Esophagus squamous epithelium (tissue), 5 donors: ENCODE measurements at regions not wholly inside any gene's neighbourhood (a gene's known extent, or its start where the extent isn't known, plus 50 kb on each side); places are given as distances from the start of the nearest gene placed in this dataset.
"Not testable (repeated sequence)": the region's sequence is repeated elsewhere in the genome, so short reads cannot be mapped to it uniquely, and the experiment has no call there.

ENCODE experiments used
- DNase-seq: peaks from one replicate; lab custom pipeline; 2025; lab: John Stamatoyannopoulos, UW
- H3K27ac ChIP-seq, 4 donors: fragments of 200-600 bp; sonication (generic); one replicate each; pipeline ENCODE4 v1.5.1; 2016 to 2019; ENCODE audit warnings: mild to moderate bottlenecking in 1 of 4
- H3K27me3 ChIP-seq, 4 donors: fragments of 200-600 bp; sonication (generic); 1 replicate in 3 of 4; 2 replicates in 1 of 4; pipeline versions ENCODE4 v1.5.1 to v1.6.0; 2017 to 2021; ENCODE audit warnings: antibody characterized with exemption in 1 of 4
- H3K36me3 ChIP-seq, 3 donors: fragments of 200-600 bp; sonication (generic); one replicate each; pipeline ENCODE4 v1.5.1; 2016 to 2019
- H3K4me1 ChIP-seq, 3 donors: fragments of 200-600 bp; sonication (generic); one replicate each; pipeline ENCODE4 v1.5.1; 2017 to 2019
- H3K4me3 ChIP-seq, 4 donors: fragments of 200-600 bp; sonication (generic); 1 replicate in 3 of 4; 2 replicates in 1 of 4; pipeline ENCODE4 v1.5.1; 2016 to 2019; ENCODE audit warnings: mild to moderate bottlenecking in 2 of 4, moderate library complexity in 1 of 4
- H3K9me3 ChIP-seq, 3 donors: fragments of 200-600 bp; sonication (generic); one replicate each; pipeline ENCODE4 v1.5.1; 2016 to 2019
- CTCF ChIP-seq, 6 experiments: fragments of 450-650 bp in 4 of 6; fragments of 200-600 bp in 2 of 6; sonication (generic) in 2 of 6; IDR thresholded peaks; one replicate each; pipeline ENCODE4 v1.5.1; 2016 to 2019; ENCODE audit warnings: antibody characterized with exemption in 6 of 6, mild to moderate bottlenecking in 4 of 6, moderate library complexity in 4 of 6
- POLR2A ChIP-seq, 4 donors: fragments of 450-650 bp; IDR thresholded peaks; one replicate each; pipeline ENCODE4 v1.6.1; 2017; ENCODE audit warnings: antibody characterized with exemption in 4 of 4, mild to moderate bottlenecking in 4 of 4, moderate library complexity in 3 of 4
- WGBS, 2 donors: methylation state at CpG; one replicate each; pipeline ENCODE4 v1.1.5; 2018; 5-methylcytosine and 5-hydroxymethylcytosine counted together
- intact Hi-C: fragments of 100-400 bp; cut with DNase I; formaldehyde crosslinking; loops from one replicate; pipeline ENCODE4 v1.15.0; 2022
- donor health status: DM: yes; HTN: yes; CAD: no.

- intact Hi-C loops, result no loop called here
These were observed 66.5 kb upstream of the SVIL start for GRCh38 chr10:29701306-29701705.

GRCh38 chr10:29699621-29700020, 64.8 kb upstream of the SVIL start:
- 53 to 60% methylated on average over 3 to 4 of the region's 5 CpGs for WGBS, 2 donors
- Histone ChIP-seq H3K4me3 (no peak overlapping the region), H3K4me1 (peaks cover 13 to 49% (median 16%) of the 10 kb centered on the region in 3 donors), H3K36me3 (no peaks in the 10 kb centered on the region), H3K9me3 (no peaks in the 10 kb centered on the region), H3K27me3 (no peaks in the 10 kb centered on the region), H3K27ac (peak overlapping the region in 2 of 4 donors; percentile 14 to 19)
- intact Hi-C loops, result no loop called here
- no peak for DNase-seq
- TF ChIP-seq POLR2A (IDR thresholded peaks at IDR 0.05) (no peak), CTCF (IDR thresholded peaks at IDR 0.05) (no peak)

More at GRCh38 chr10:29701306-29701705, 66.5 kb upstream of the SVIL start:
- no peak overlapping the region for H3K4me3 ChIP-seq
- H3K4me1 ChIP-seq, result peaks cover 13 to 45% (median 16%) of the 10 kb centered on the region in 3 donors
- H3K9me3 ChIP-seq, result no peaks in the 10 kb centered on the region
- H3K36me3 ChIP-seq, result no peaks in the 10 kb centered on the region
- 77 to 86% methylated on average over 1 of the region's 1 CpG for WGBS, 2 donors
- TF ChIP-seq POLR2A (IDR thresholded peaks at IDR 0.05) (no peak), CTCF (IDR thresholded peaks at IDR 0.05) (no peak)
- no peaks in the 10 kb centered on the region for H3K27me3 ChIP-seq
- DNase-seq, result no peak
- H3K27ac ChIP-seq, result no peak overlapping the region

GRCh38 chr10:29698773-29699490, 64.2 kb upstream of the SVIL start:
- Histone ChIP-seq H3K27ac (no peak overlapping the region), H3K36me3 (no peaks in the 10 kb centered on the region), H3K4me3 (no peak overlapping the region), H3K4me1 (peaks cover 8 to 46% (median 15%) of the 10 kb centered on the region in 3 donors), H3K27me3 (no peaks in the 10 kb centered on the region), H3K9me3 (no peaks in the 10 kb centered on the region)
- DNase-seq, result no peak
- intact Hi-C loops, result no loop called here
- WGBS, 2 donors, result 79 to 93% methylated on average over 7 to 8 of the region's 8 CpGs
- TF ChIP-seq POLR2A (IDR thresholded peaks at IDR 0.05) (no peak), CTCF (IDR thresholded peaks at IDR 0.05) (no peak)

- H3K36me3 ChIP-seq, intact Hi-C loops, DNase-seq, H3K27ac ChIP-seq, H3K9me3 ChIP-seq, H3K27me3 ChIP-seq, H3K4me3 ChIP-seq: not testable (repeated sequence)
- WGBS, 2 donors, result no CpG with 5 or more reads among the region's 30 CpGs
- peaks cover 10 to 51% (median 19%) of the 10 kb centered on the region in 3 donors for H3K4me1 ChIP-seq
These were observed 61.8 kb upstream of the SVIL start for GRCh38 chr10:29696581-29696980.

GRCh38 chr10:29694121-29694520, 59.4 kb upstream of the SVIL start:
- Histone ChIP-seq H3K36me3 (no peaks in the 10 kb centered on the region), H3K4me1 (peaks cover 10 to 56% (median 29%) of the 10 kb centered on the region in 3 donors), H3K4me3 (no peak overlapping the region), H3K27me3 (no peaks in the 10 kb centered on the region), H3K27ac (peak overlapping the region in 1 of 4 donors; percentile 81), H3K9me3 (no peaks in the 10 kb centered on the region)
- TF ChIP-seq CTCF (IDR thresholded peaks at IDR 0.05) (no peak), POLR2A (IDR thresholded peaks at IDR 0.05) (no peak)
- DNase-seq, result no peak
- 62 to 77% methylated on average over 3 of the region's 3 CpGs for WGBS, 2 donors
- intact Hi-C loops, result no loop called here
